ENCODE measurements at regions not wholly inside any gene's neighbourhood (a gene's known extent, or its start where the extent isn't known, plus 50 kb on each side); places are given as distances from the start of the nearest gene placed in this dataset.
"Not testable (repeated sequence)": the region's sequence is repeated elsewhere in the genome, so short reads cannot be mapped to it uniquely, and the experiment has no call there.

DNA sequence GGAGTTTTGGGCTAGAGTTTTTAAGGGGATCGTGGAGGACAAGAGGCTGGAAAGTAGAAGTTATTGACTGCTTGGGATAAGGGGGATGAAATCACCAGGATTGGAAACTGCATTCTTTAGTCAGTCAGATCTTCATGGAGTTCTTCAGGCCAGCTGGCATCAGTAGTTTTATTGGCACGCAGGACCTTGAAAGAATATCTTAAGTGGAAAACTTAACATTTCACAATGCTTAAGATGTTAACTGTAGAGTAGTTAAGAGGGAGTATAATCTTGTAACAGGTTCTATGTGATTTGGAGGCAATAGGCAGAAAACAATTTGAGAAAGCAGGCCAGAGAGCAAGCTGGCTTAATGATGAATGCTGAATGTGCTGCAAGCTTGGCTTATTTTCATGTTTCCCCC, 300.4 kb upstream of the KCNH7 start:
- WGBS: 51% methylated on average over 2 of the region's 2 CpGs
- ATAC-seq (no peak), DNase-seq (no peak)
- Histone ChIP-seq H3K9me3 (ENCODE audit: control insufficient read depth, low read length) (no peaks in the 10 kb centered on the region), H3K27me3 (ENCODE audit: control insufficient read depth, insufficient read depth) (no peaks in the 10 kb centered on the region), H3K4me3 (ENCODE audit: low read length) (no peak overlapping the region), H3K27ac (ENCODE audit: low read length) (no peak overlapping the region), H3K4me1 (ENCODE audit: control insufficient read depth, insufficient read depth, low read length) (no peaks in the 10 kb centered on the region)
- intact Hi-C loops (cut with DNase I): loop anchor here in 1 of 4 donors (10.0 kb wide), 1 partner anchor 244 kb away; no protein-coding TSS in a partner anchor

GRCh38 chr2:163135256-163135655, 296.7 kb upstream of the KCNH7 start:
- ATAC-seq: no peak
- Histone ChIP-seq H3K9me3 (ENCODE audit: control insufficient read depth, low read length) (no peaks in the 10 kb centered on the region), H3K4me1 (ENCODE audit: control insufficient read depth, insufficient read depth, low read length) (no peaks in the 10 kb centered on the region), H3K27me3 (ENCODE audit: control insufficient read depth, insufficient read depth) (no peaks in the 10 kb centered on the region), H3K27ac (ENCODE audit: low read length) (no peak overlapping the region), H3K4me3 (ENCODE audit: low read length) (no peak overlapping the region)
- DNase-seq: no peak
- WGBS: 32% methylated on average over 1 of the region's 1 CpG
- intact Hi-C loops (cut with DNase I): loop anchor here in 1 of 4 donors (10.0 kb wide), 1 partner anchor 240 kb away; no protein-coding TSS in a partner anchor

- Histone ChIP-seq H3K27ac (ENCODE audit: low read length) (no peak overlapping the region), H3K9me3 (ENCODE audit: control insufficient read depth, low read length) (no peaks in the 10 kb centered on the region), H3K4me1 (ENCODE audit: control insufficient read depth, insufficient read depth, low read length) (no peaks in the 10 kb centered on the region), H3K4me3 (ENCODE audit: low read length) (no peak overlapping the region), H3K27me3 (ENCODE audit: control insufficient read depth, insufficient read depth) (no peaks in the 10 kb centered on the region)
- intact Hi-C loops (cut with DNase I): loop anchor here in 2 of 4 donors (5.0 to 10.0 kb wide), 2 partner anchors 239 to 246 kb away; no protein-coding TSS in a partner anchor
- ATAC-seq (no peak), DNase-seq (peak in 1 of 3 donors; percentile 14)
Observed at GRCh38 chr2:163133602-163134001, 295.0 kb upstream of the KCNH7 start.

DNA sequence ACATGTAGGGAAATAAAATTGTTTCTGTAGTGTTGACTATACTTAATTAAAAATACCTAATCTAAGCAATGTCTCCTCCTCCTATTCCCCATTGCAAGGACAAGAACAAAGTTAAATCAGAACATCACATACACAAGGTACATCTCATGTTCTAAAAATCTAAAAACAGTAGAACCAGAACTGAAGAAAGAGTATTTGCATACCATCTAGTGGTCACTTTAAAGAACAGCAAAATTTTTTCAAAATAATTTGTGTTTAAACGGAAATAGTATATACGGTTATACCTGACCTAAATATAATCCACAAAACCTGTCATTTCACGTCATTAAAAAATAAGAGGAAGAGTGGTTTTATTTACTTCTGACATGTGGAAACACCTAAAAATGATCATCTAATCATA, 294.3 kb upstream of the KCNH7 start:
- WGBS: 5% methylated on average over 3 of the region's 3 CpGs
- H3K27me3 ChIP-seq (ENCODE audit: control insufficient read depth, insufficient read depth): no peaks in the 10 kb centered on the region
- no peak overlapping the region for H3K27ac ChIP-seq (ENCODE audit: low read length)
- no peak overlapping the region for H3K4me3 ChIP-seq (ENCODE audit: low read length)
- ATAC-seq (no peak), DNase-seq (no peak)
- H3K4me1 ChIP-seq (ENCODE audit: control insufficient read depth, insufficient read depth, low read length): no peaks in the 10 kb centered on the region
- H3K9me3 ChIP-seq (ENCODE audit: control insufficient read depth, low read length): no peaks in the 10 kb centered on the region
- intact Hi-C loops (cut with DNase I): loop anchor here in 2 of 4 donors (5.0 to 10.0 kb wide), 2 partner anchors 238 to 246 kb away; no protein-coding TSS in a partner anchor

DNA sequence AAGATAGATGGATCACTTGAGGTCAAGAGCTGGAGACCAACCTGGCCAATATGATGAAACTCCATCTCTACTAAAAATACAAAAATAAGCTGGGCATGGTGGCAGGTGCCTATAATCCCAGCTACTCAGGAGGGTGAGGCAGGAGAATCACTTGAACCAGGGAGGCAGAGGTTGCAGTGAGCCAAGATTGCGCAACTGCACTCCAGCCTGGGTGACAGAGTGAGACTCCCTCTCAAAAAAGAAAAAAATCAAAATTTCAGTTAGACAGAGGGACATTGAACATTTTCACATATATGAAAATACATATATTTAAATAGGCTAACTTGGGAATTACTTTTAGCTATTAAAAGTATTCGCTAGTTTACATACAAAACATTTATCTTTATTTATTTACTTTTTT, 293.6 kb upstream of the KCNH7 start:
- intact Hi-C loops (cut with DNase I): loop anchor here in 2 of 4 donors (5.0 to 10.0 kb wide), 2 partner anchors 237 to 245 kb away; no protein-coding TSS in a partner anchor
- H3K27me3 ChIP-seq (ENCODE audit: control insufficient read depth, insufficient read depth); ATAC-seq; H3K27ac ChIP-seq (ENCODE audit: low read length); H3K4me1 ChIP-seq (ENCODE audit: control insufficient read depth, insufficient read depth, low read length); H3K9me3 ChIP-seq (ENCODE audit: control insufficient read depth, low read length); H3K4me3 ChIP-seq (ENCODE audit: low read length): not testable (repeated sequence)
- peak in 1 of 3 donors; percentile 26 for DNase-seq
- WGBS: 85% methylated on average over 2 of the region's 2 CpGs

DNA sequence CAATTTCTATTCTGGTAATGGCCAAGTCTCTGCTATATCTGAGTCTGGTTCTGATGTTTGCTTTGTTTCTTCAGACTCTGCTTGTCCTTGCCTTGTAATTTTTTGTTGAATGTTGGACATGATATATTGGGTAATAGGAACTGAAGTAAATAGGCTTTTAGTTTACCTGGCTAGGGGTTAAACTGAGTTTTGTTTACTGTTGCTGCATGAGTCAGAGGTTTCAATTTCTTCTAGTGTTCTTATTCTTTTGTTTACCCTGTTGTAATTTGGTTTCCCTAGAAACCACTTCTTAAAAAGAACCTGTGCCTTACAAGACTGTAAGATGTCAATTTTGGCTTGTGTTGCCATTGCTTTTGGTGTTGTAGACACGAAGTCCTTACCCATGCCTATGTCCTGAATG, 285.0 kb upstream of the KCNH7 start:
- intact Hi-C loops (cut with DNase I): no loop called here
- DNase-seq (no peak), ATAC-seq (no peak)
- Histone ChIP-seq H3K9me3 (ENCODE audit: control insufficient read depth, low read length) (no peaks in the 10 kb centered on the region), H3K27me3 (ENCODE audit: control insufficient read depth, insufficient read depth) (no peaks in the 10 kb centered on the region), H3K4me3 (ENCODE audit: low read length) (no peak overlapping the region), H3K4me1 (ENCODE audit: control insufficient read depth, insufficient read depth, low read length) (peaks cover 3% of the 10 kb centered on the region), H3K27ac (ENCODE audit: low read length) (no peak overlapping the region)
- WGBS: 75% methylated on average over 1 of the region's 1 CpG

DNA sequence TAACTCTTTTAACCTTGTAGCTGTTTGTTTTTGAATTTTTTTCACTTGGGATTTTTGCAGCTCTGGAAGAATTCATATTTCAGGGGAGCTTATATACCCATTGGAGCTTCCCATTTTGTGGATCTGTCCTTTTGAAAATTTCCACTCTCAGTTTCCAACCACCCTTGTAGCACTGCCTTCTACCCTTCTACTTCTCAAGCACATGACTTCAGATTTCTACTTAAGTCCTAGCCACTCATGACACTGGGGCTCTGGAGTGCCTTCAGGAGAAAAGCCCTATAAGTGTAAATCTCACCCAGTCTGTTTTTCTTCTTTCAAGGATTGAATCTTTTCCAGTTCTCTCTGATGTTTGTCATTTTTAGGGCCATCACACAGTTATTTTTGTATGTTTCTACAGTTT, 283.7 kb upstream of the KCNH7 start:
- intact Hi-C loops (cut with DNase I): no loop called here
- ATAC-seq (no peak), DNase-seq (no peak)
- Histone ChIP-seq H3K4me1 (ENCODE audit: control insufficient read depth, insufficient read depth, low read length) (peaks cover 3% of the 10 kb centered on the region), H3K9me3 (ENCODE audit: control insufficient read depth, low read length) (no peaks in the 10 kb centered on the region), H3K27me3 (ENCODE audit: control insufficient read depth, insufficient read depth) (no peaks in the 10 kb centered on the region), H3K4me3 (ENCODE audit: low read length) (peak overlapping the region; percentile 12), H3K27ac (ENCODE audit: low read length) (no peak overlapping the region)

- 15% methylated on average over 5 of the region's 5 CpGs for WGBS
- intact Hi-C loops (cut with DNase I): no loop called here
- DNase-seq (no peak), ATAC-seq (no peak)
- Histone ChIP-seq H3K4me3 (ENCODE audit: low read length) (peak overlapping the region; percentile 37), H3K4me1 (ENCODE audit: control insufficient read depth, insufficient read depth, low read length) (peaks cover 3% of the 10 kb centered on the region), H3K27ac (ENCODE audit: low read length) (no peak overlapping the region), H3K9me3 (ENCODE audit: control insufficient read depth, low read length) (no peaks in the 10 kb centered on the region), H3K27me3 (ENCODE audit: control insufficient read depth, insufficient read depth) (no peaks in the 10 kb centered on the region)
Observed at GRCh38 chr2:163121483-163121882, 282.9 kb upstream of the KCNH7 start.

DNA sequence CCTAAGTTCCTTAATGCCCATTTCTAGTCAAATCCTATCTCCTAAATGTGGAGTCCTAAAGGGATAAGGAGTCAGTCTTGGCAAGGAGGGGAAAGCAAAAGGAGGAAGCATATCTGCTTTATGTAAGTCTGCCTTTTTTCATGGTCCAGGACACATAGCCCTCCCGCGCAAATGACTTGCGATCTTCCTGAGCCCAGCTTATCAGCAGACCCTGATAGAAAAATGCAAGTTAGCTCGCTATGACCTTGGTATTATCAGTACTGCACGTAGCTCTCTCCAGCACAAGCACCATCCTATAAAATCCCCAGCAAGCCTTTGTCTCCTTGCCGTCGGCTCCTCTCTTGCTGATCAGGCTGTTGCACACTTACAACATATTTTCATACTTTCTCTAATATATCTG, 281.4 kb upstream of the KCNH7 start:
- Histone ChIP-seq H3K27ac (ENCODE audit: low read length) (no peak overlapping the region), H3K4me1 (ENCODE audit: control insufficient read depth, insufficient read depth, low read length) (peaks cover 3% of the 10 kb centered on the region), H3K27me3 (ENCODE audit: control insufficient read depth, insufficient read depth) (no peaks in the 10 kb centered on the region), H3K9me3 (ENCODE audit: control insufficient read depth, low read length) (no peaks in the 10 kb centered on the region), H3K4me3 (ENCODE audit: low read length) (peak overlapping the region; percentile 16)
- 15% methylated on average over 7 of the region's 7 CpGs for WGBS
- peak in 1 of 3 donors; percentile 8 for DNase-seq
- no peak for ATAC-seq
- intact Hi-C loops (cut with DNase I): no loop called here

DNA sequence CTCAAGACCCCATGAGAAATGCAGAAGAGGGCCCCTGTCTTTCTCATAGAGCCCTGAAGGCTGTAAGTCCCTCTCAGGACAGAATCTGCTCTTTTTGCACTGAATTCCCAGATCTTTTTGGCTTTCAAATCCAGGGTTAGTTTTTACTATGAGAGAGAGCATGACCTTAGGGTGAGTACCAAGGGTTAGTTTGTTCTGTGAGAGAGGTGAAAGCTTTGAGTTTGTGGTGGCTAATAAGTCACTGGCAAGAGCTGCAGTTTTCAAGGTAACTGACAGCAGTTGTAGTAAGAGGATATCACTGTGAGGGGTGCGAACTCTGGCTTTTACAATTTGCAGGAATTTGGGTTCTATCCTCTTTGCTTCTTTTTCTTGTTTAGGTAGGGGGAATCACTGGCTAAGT, 248.4 kb upstream of the KCNH7 start:
- no peak for DNase-seq
- Histone ChIP-seq H3K27me3 (ENCODE audit: control insufficient read depth, insufficient read depth) (no peaks in the 10 kb centered on the region), H3K4me1 (ENCODE audit: control insufficient read depth, insufficient read depth, low read length) (no peaks in the 10 kb centered on the region), H3K4me3 (ENCODE audit: low read length) (no peak overlapping the region), H3K27ac (ENCODE audit: low read length) (no peak overlapping the region), H3K9me3 (ENCODE audit: control insufficient read depth, low read length) (no peaks in the 10 kb centered on the region)
- 84% methylated on average over 1 of the region's 1 CpG for WGBS
- ATAC-seq: no peak
- intact Hi-C loops (cut with DNase I): no loop called here

GRCh38 chr2:163085366-163086024, 246.9 kb upstream of the KCNH7 start:
- not testable (repeated sequence) for H3K9me3 ChIP-seq (ENCODE audit: control insufficient read depth, low read length); ATAC-seq
- 75% methylated on average over 12 of the region's 12 CpGs for WGBS

DNA sequence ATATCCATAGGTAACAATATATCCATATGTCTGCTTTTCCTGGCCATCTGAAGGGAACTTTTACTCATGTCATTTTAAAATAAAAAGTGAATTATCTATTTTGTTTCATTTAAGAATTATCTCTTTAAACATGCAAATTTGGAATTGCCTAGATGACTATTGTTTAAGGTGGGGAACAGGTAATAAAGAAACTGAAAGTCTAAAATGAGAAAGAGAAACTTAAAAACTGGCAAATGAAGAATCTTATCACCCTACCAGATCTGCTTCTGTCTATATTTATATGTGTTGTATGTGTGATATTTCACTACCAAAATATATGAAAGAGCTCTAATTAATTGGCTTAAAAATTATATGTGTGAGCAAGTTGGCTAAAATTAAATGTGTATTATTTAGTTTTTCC, 243.2 kb upstream of the KCNH7 start:
- no peak for DNase-seq
- Histone ChIP-seq H3K4me1 (ENCODE audit: control insufficient read depth, insufficient read depth, low read length) (no peaks in the 10 kb centered on the region), H3K4me3 (ENCODE audit: low read length) (no peak overlapping the region), H3K27me3 (ENCODE audit: control insufficient read depth, insufficient read depth) (no peaks in the 10 kb centered on the region), H3K9me3 (ENCODE audit: control insufficient read depth, low read length) (no peaks in the 10 kb centered on the region), H3K27ac (ENCODE audit: low read length) (no peak overlapping the region)
- ATAC-seq: no peak
- intact Hi-C loops (cut with DNase I): no loop called here

More at GRCh38 chr2:163085366-163086024, 246.9 kb upstream of the KCNH7 start:
- H3K4me3 ChIP-seq (ENCODE audit: low read length); DNase-seq; intact Hi-C loops (cut with DNase I); H3K27ac ChIP-seq (ENCODE audit: low read length); H3K4me1 ChIP-seq (ENCODE audit: control insufficient read depth, insufficient read depth, low read length); H3K27me3 ChIP-seq (ENCODE audit: control insufficient read depth, insufficient read depth): not testable (repeated sequence)
